Duodenal mucosa (tissue), 2 donors: ENCODE measurements at regions not wholly inside any gene's neighbourhood (a gene's known extent, or its start where the extent isn't known, plus 50 kb on each side); places are given as distances from the start of the nearest gene placed in this dataset.

Experiments
- H3K27ac ChIP-seq: one replicate; pipeline ENCODE4 v1.7.0; 2013; ENCODE audit warnings: low read depth, low read length
- H3K27me3 ChIP-seq, 2 donors: one replicate each; pipeline ENCODE4 v1.7.0; 2013; ENCODE audit warnings: low read length in 2 of 2, control low read depth in 1 of 2; ENCODE audit not compliant: insufficient read depth in 2 of 2, control insufficient read depth in 1 of 2
- H3K36me3 ChIP-seq, 2 donors: one replicate each; pipeline ENCODE4 v1.7.0; 2013; ENCODE audit warnings: low read length in 2 of 2, control low read depth in 1 of 2; ENCODE audit not compliant: insufficient read depth in 2 of 2, control insufficient read depth in 1 of 2
- H3K4me1 ChIP-seq, 2 donors: one replicate each; pipeline ENCODE4 v1.7.0; 2013; ENCODE audit warnings: low read length in 2 of 2, control low read depth in 1 of 2; ENCODE audit not compliant: insufficient read depth in 2 of 2, control insufficient read depth in 1 of 2
- H3K4me3 ChIP-seq, 2 donors: one replicate each; pipeline ENCODE4 v1.7.0; 2013; ENCODE audit warnings: low read length in 2 of 2, low read depth in 1 of 2
- H3K9ac ChIP-seq, 2 donors: one replicate each; pipeline ENCODE4 v1.7.0; 2013; ENCODE audit warnings: low read length in 2 of 2, low read depth in 1 of 2
- H3K9me3 ChIP-seq, 2 donors: one replicate each; pipeline ENCODE4 v1.7.0; 2013; ENCODE audit warnings: low read length in 2 of 2, control low read depth in 1 of 2; ENCODE audit not compliant: control insufficient read depth in 1 of 2

DNA sequence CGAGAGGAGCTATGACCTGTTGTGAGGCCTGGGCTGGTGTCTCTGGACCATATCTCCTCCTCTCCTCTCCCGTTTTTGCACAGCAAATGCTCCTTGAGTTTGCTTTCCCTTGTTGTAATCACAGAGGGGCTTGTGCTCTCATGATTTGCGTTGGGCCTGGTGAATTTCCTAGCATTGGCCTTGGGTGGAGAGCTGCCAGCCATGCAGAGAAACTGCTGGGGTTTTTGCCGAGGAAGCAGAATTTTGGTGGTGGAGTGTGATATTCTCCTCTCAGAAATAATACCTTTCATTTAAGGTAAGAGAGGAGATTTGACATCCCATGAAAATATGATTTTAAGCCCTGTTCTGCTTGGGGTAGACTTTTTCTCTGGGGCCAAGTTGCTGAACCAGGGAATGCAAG lies 175.7 kb upstream of the CADM1 start:
- H3K4me3 ChIP-seq: no peak overlapping the region
- H3K36me3 ChIP-seq: no peaks in the 10 kb centered on the region
- no peak overlapping the region for H3K27ac ChIP-seq
- no peaks in the 10 kb centered on the region for H3K4me1 ChIP-seq
- H3K9me3 ChIP-seq: no peaks in the 10 kb centered on the region
- H3K27me3 ChIP-seq: no peaks in the 10 kb centered on the region
- no peak overlapping the region for H3K9ac ChIP-seq

DNA sequence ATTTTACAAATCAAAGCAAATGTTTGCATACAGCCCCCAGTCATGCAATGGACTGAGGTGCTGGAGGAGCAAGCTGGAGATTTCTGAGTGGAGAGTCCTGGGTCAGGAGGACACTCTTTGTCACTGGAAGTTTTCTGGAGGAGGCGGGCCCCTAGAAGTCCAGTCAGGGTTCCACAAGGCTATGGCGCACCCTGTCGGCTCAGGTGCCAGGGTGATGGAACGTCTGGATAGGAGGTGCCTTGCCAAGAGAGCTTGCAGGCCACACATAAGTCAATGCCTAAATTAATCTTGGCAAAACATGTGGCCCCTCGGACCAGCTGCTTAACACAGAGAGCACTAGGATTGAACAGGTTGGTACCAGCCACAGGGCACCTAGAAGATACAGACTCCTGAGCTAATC lies 174.7 kb upstream of the CADM1 start:
- Histone ChIP-seq H3K9ac (no peak overlapping the region), H3K9me3 (no peaks in the 10 kb centered on the region), H3K27me3 (no peaks in the 10 kb centered on the region), H3K4me3 (no peak overlapping the region), H3K36me3 (no peaks in the 10 kb centered on the region), H3K27ac (no peak overlapping the region), H3K4me1 (no peaks in the 10 kb centered on the region)

DNA sequence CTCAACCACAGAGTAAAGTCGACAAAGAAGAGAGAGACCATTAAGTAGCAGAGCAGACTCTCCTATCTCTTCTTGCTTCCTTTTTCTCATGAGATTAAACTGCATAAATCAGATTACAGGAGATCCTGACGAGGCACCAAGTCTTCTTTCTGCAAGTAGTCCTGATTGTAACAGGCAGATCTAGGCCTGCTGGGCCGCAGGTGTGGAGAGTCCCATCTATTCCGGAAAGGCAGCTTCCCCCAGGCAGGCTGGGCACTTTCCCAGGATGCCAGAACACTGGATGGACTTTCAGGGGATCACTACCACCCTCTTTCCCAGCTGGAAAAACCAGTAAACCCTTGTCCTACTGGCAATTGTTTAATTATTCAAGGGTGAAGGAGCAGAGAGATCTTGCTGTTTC lies 173.0 kb upstream of the CADM1 start:
- Histone ChIP-seq H3K36me3 (no peaks in the 10 kb centered on the region), H3K27ac (no peak overlapping the region), H3K9me3 (no peaks in the 10 kb centered on the region), H3K4me1 (no peaks in the 10 kb centered on the region), H3K27me3 (no peaks in the 10 kb centered on the region), H3K4me3 (no peak overlapping the region), H3K9ac (no peak overlapping the region)

GRCh38 chr11:115676768-115677167 lies 172.6 kb upstream of the CADM1 start:
- Histone ChIP-seq H3K9me3 (no peaks in the 10 kb centered on the region), H3K4me3 (no peak overlapping the region), H3K27me3 (no peaks in the 10 kb centered on the region), H3K4me1 (no peaks in the 10 kb centered on the region), H3K27ac (no peak overlapping the region), H3K36me3 (no peaks in the 10 kb centered on the region), H3K9ac (no peak overlapping the region)

DNA sequence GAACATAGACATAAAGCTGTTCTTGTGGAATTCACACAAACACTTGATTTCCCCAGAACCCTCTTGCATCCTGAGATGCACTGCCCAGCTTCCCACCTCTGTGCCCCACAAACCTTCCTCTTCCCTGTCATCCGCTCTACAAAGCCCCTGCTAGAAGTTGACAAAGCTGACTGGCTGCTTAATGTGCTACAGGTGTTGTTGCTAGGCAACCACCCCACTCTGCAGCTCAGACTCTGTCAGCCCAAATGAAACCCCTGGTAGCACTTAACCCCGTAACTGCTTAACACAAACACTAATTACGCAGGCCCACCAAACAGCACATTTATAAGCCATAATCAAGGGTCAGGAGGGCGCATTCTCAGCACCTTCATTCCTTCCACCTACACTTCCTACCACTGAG lies 172.0 kb upstream of the CADM1 start:
- no peaks in the 10 kb centered on the region for H3K27me3 ChIP-seq
- no peaks in the 10 kb centered on the region for H3K4me1 ChIP-seq
- no peak overlapping the region for H3K9ac ChIP-seq
- H3K27ac ChIP-seq: no peak overlapping the region
- no peak overlapping the region for H3K4me3 ChIP-seq
- no peaks in the 10 kb centered on the region for H3K9me3 ChIP-seq
- no peaks in the 10 kb centered on the region for H3K36me3 ChIP-seq

GRCh38 chr11:115674937-115675544 lies 170.8 kb upstream of the CADM1 start:
- no peak overlapping the region for H3K9ac ChIP-seq
- no peak overlapping the region for H3K27ac ChIP-seq
- H3K4me3 ChIP-seq: no peak overlapping the region
- H3K27me3 ChIP-seq: no peaks in the 10 kb centered on the region
- H3K9me3 ChIP-seq: no peaks in the 10 kb centered on the region
- no peaks in the 10 kb centered on the region for H3K4me1 ChIP-seq
- no peaks in the 10 kb centered on the region for H3K36me3 ChIP-seq

- Histone ChIP-seq H3K27ac (no peak overlapping the region), H3K27me3 (no peaks in the 10 kb centered on the region), H3K4me3 (no peak overlapping the region)
These were observed 170.1 kb upstream of the CADM1 start for GRCh38 chr11:115674176-115674936.

GRCh38 chr11:115673720-115674119 lies 169.5 kb upstream of the CADM1 start:
- Histone ChIP-seq H3K27me3 (no peaks in the 10 kb centered on the region), H3K9me3 (no peaks in the 10 kb centered on the region), H3K27ac (no peak overlapping the region), H3K36me3 (no peaks in the 10 kb centered on the region), H3K9ac (no peak overlapping the region), H3K4me3 (no peak overlapping the region), H3K4me1 (no peaks in the 10 kb centered on the region)

More at GRCh38 chr11:115674176-115674936, 170.1 kb upstream of the CADM1 start:
- Histone ChIP-seq H3K9me3 (no peaks in the 10 kb centered on the region), H3K4me1 (no peaks in the 10 kb centered on the region), H3K36me3 (no peaks in the 10 kb centered on the region), H3K9ac (no peak overlapping the region)

GRCh38 chr11:115672999-115673411 lies 168.8 kb upstream of the CADM1 start:
- no peaks in the 10 kb centered on the region for H3K36me3 ChIP-seq
- H3K4me3 ChIP-seq: no peak overlapping the region
- H3K27ac ChIP-seq: no peak overlapping the region

DNA sequence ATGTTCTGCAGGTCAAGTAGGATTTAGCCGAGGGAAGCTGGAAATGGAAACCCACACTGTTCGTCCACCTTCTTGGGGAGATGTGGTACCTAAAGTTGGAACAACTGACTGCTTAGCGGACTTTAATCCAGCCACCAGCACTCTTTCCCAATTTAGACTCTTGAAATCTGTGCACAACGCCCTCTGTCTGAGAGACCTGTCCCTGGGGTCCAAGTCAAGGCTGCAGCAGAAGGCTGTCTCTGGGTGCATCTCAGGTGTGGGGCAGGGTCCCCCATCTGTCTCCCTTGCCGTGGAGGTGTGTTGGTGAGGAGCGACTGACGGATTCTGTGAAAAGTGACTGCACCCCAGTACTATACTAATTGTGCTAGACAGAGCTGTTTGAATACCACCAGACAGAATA lies 168.2 kb upstream of the CADM1 start:
- Histone ChIP-seq H3K36me3 (no peaks in the 10 kb centered on the region), H3K4me3 (no peak overlapping the region), H3K27ac (no peak overlapping the region)

More at GRCh38 chr11:115672999-115673411, 168.8 kb upstream of the CADM1 start:
- H3K27me3 ChIP-seq: no peaks in the 10 kb centered on the region
- H3K4me1 ChIP-seq: no peaks in the 10 kb centered on the region
- no peak overlapping the region for H3K9ac ChIP-seq
- H3K9me3 ChIP-seq: no peaks in the 10 kb centered on the region

More for the DNA sequence above, 168.2 kb upstream of the CADM1 start:
- Histone ChIP-seq H3K9ac (no peak overlapping the region), H3K27me3 (no peaks in the 10 kb centered on the region), H3K4me1 (no peaks in the 10 kb centered on the region), H3K9me3 (no peaks in the 10 kb centered on the region)
